ENCODE measurements at regions not wholly inside any gene's neighbourhood (a gene's known extent, or its start where the extent isn't known, plus 50 kb on each side); places are given as distances from the start of the nearest gene placed in this dataset.

DNA sequence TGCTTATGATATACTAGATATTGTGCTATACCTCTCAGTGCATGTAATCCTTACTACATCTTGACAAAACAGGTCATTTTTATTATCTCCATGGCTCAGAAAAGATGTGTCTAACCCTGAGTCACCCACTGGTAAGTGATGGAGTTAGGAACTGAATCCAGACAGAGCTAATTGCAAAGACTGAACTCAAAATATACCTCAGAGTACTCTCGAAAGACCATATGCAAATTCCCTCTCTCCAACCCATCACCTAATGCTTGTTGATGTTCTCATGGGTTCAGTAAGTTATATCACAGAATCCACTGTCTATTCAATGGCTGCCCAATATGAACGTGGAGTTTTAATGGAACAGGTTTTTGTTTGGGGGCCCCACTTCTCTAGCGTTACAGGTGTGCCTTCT, 246.0 kb downstream of the PMP22 start:
- TF ChIP-seq CTCF (IDR thresholded peaks at IDR 0.05): no peak
- intact Hi-C loops (cut with DNase I): no loop called here
- no peaks in the 10 kb centered on the region for H3K36me3 ChIP-seq
- ATAC-seq: no peak
- H3K27ac ChIP-seq: no peak overlapping the region
- H3K4me1 ChIP-seq: no peaks in the 10 kb centered on the region
- H3K27me3 ChIP-seq: no peaks in the 10 kb centered on the region
- FAIRE-seq: no peak
- no peak for DNase-seq
- H3K4me3 ChIP-seq: no peak overlapping the region
- WGBS, 2 donors: 78% methylated on average over 3 of the region's 3 CpGs
- H3K9me3 ChIP-seq: no peaks in the 10 kb centered on the region

DNA sequence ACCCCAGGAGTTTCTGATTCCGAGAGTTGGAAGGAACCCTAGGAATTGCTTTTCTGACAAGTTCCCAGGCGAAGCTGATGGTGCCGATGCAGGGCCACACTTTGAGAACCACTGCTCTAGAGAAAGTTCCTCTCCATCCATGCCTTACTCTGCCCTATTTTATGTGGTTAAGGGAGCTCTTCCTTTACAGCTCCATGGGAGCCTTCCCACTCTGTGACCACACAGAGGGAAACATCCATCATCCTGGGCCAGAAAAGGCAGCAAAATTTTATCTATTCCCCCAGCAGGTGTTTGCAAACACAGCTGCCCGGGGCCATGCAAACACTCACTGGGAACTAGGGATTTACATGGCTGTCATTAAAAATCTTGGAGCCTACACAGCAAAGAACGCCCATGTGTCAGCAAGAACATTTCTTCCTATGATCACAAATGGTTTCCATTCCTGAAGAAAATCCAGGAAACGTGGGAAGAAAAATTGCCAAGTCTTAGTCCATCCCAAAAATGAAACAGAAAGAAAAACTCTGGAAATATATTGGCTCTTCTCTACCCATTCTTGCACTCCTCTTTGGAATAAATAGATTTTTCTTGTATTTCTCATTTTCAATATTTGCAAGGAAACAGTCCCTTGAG, 252.7 kb downstream of the PMP22 start:
- ATAC-seq: no peak
- intact Hi-C loops (cut with DNase I): no loop called here
- no peaks in the 10 kb centered on the region for H3K36me3 ChIP-seq
- H3K27ac ChIP-seq: no peak overlapping the region
- no peak for TF ChIP-seq CTCF (IDR thresholded peaks at IDR 0.05)
- 37 to 42% methylated on average over 6 of the region's 6 CpGs for WGBS, 2 donors
- no peaks in the 10 kb centered on the region for H3K27me3 ChIP-seq
- no peaks in the 10 kb centered on the region for H3K9me3 ChIP-seq
- no peak for FAIRE-seq
- no peak for DNase-seq
- H3K4me1 ChIP-seq: no peaks in the 10 kb centered on the region
- no peak overlapping the region for H3K4me3 ChIP-seq

DNA sequence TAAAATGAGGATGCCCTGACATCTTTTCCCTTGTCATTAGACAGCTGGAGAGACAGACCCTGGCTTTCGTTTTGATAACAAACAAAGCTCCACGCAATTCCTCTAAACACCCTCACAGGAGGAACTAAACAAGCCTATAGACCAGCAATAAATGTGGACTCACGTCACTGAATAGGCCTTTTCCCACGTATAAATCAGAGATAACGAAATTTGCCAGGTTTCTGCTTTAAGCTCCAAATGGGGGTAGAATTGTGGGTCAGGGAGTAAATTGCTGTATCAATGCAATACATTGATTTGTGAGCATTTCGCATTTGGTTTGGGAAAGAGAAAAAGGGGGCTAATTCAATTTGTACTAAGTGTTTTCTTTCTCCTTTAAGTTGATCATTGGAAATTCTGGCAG, 256.0 kb downstream of the PMP22 start:
- DNase-seq (no peak), ATAC-seq (no peak), FAIRE-seq (no peak)
- Histone ChIP-seq H3K9me3 (no peaks in the 10 kb centered on the region), H3K4me3 (no peak overlapping the region), H3K27me3 (no peaks in the 10 kb centered on the region), H3K4me1 (no peaks in the 10 kb centered on the region), H3K36me3 (no peaks in the 10 kb centered on the region), H3K27ac (no peak overlapping the region)
- 48 to 55% methylated on average over 6 of the region's 6 CpGs for WGBS, 2 donors
- no peak for TF ChIP-seq CTCF (IDR thresholded peaks at IDR 0.05)
- intact Hi-C loops (cut with DNase I): no loop called here

GRCh38 chr17:15007147-15007553, 258.0 kb downstream of the PMP22 start:
- intact Hi-C loops (cut with DNase I): no loop called here
- FAIRE-seq: no peak

More at GRCh38 chr17:15007147-15007553, 258.0 kb downstream of the PMP22 start:
- Histone ChIP-seq H3K4me1 (no peaks in the 10 kb centered on the region), H3K27ac (no peak overlapping the region), H3K36me3 (no peaks in the 10 kb centered on the region), H3K27me3 (no peaks in the 10 kb centered on the region), H3K4me3 (no peak overlapping the region), H3K9me3 (no peaks in the 10 kb centered on the region)
- no peak for TF ChIP-seq CTCF (IDR thresholded peaks at IDR 0.05)
- 60 to 71% methylated on average over 7 of the region's 7 CpGs for WGBS, 2 donors
- ATAC-seq (no peak), DNase-seq (no peak)
